GM06990 (cell line): ENCODE measurements at regions not wholly inside any gene's neighbourhood (a gene's known extent, or its start where the extent isn't known, plus 50 kb on each side); places are given as distances from the start of the nearest gene placed in this dataset.

Source experiments
- DNase-seq: peaks from one replicate; pipeline ENCODE4 v3.0.0-alpha.2; 2011; ENCODE audit not compliant: insufficient read length; ENCODE audit errors: extremely low read depth
- H3K27me3 ChIP-seq: replicated peaks from 2 replicates; pipeline ENCODE4 v1.6.0; 2011; ENCODE audit warnings: low read length; ENCODE audit not compliant: control insufficient read depth, insufficient read depth
- H3K36me3 ChIP-seq: 2 replicates; pipeline ENCODE4 v1.5.1; 2011; ENCODE audit warnings: low read length; ENCODE audit not compliant: control insufficient read depth, insufficient read depth
- H3K4me3 ChIP-seq: replicated peaks from 2 replicates; pipeline ENCODE4 v1.5.1; 2011; ENCODE audit warnings: low read depth, mild to moderate bottlenecking, control low read depth, low read length
- CTCF ChIP-seq: IDR thresholded peaks from 2 replicates; pipeline ENCODE4 v1.5.1; 2011; ENCODE audit warnings: low read length, control low read depth, mild to moderate bottlenecking, inconsistent platforms; ENCODE audit not compliant: insufficient read depth, poor library complexity, severe bottlenecking

GRCh38 chr7:145031162-145031561 lies 195.3 kb upstream of the TPK1 start:
- no peak overlapping the region for H3K4me3 ChIP-seq
- TF ChIP-seq CTCF: no peak
- H3K27me3 ChIP-seq: no peaks in the 10 kb centered on the region
- no peaks in the 10 kb centered on the region for H3K36me3 ChIP-seq
- no peak for DNase-seq

GRCh38 chr7:145030754-145031153 lies 194.9 kb upstream of the TPK1 start:
- DNase-seq: no peak
- H3K36me3 ChIP-seq: no peaks in the 10 kb centered on the region
- TF ChIP-seq CTCF: no peak
- H3K4me3 ChIP-seq: no peak overlapping the region
- H3K27me3 ChIP-seq: no peaks in the 10 kb centered on the region

GRCh38 chr7:145020454-145020853 lies 184.6 kb upstream of the TPK1 start:
- no peak for DNase-seq
- no peak for TF ChIP-seq CTCF
- no peaks in the 10 kb centered on the region for H3K36me3 ChIP-seq
- H3K27me3 ChIP-seq: no peaks in the 10 kb centered on the region
- no peak overlapping the region for H3K4me3 ChIP-seq

- no peak for DNase-seq
- no peaks in the 10 kb centered on the region for H3K27me3 ChIP-seq
- no peak overlapping the region for H3K4me3 ChIP-seq
- no peak for TF ChIP-seq CTCF
- H3K36me3 ChIP-seq: no peaks in the 10 kb centered on the region
Observed at GRCh38 chr7:145016068-145016467, 180.2 kb upstream of the TPK1 start.

- no peak for TF ChIP-seq CTCF
- Histone ChIP-seq H3K27me3 (no peaks in the 10 kb centered on the region), H3K36me3 (no peaks in the 10 kb centered on the region), H3K4me3 (no peak overlapping the region)
- no peak for DNase-seq
Observed at GRCh38 chr7:145009876-145010275, 174.0 kb upstream of the TPK1 start.

- H3K4me3 ChIP-seq: no peak overlapping the region
- DNase-seq: no peak
- no peak for TF ChIP-seq CTCF
- no peaks in the 10 kb centered on the region for H3K27me3 ChIP-seq
- H3K36me3 ChIP-seq: no peaks in the 10 kb centered on the region
Observed at GRCh38 chr7:145005601-145006000, 169.7 kb upstream of the TPK1 start.
